ENCODE measurements at regions not wholly inside any gene's neighbourhood (a gene's known extent, or its start where the extent isn't known, plus 50 kb on each side); places are given as distances from the start of the nearest gene placed in this dataset.

GRCh38 chr5:68489556-68489955, 274.0 kb downstream of the PIK3R1 start:
- no peak overlapping the region for H3K9ac ChIP-seq (ENCODE audit: low read depth in 1 of 3, low read length in 3 of 3)
- no peaks in the 10 kb centered on the region for H3K27me3 ChIP-seq (ENCODE audit: control insufficient read depth in 3 of 3, insufficient read depth in 3 of 3, low read length in 3 of 3)
- no peak overlapping the region for H3K4me3 ChIP-seq (ENCODE audit: low read length in 3 of 3)
- no peaks in the 10 kb centered on the region for H3K36me3 ChIP-seq (ENCODE audit: control insufficient read depth in 3 of 3, insufficient read depth in 3 of 3, low read length in 3 of 3)
- H3K27ac ChIP-seq (ENCODE audit: low read depth, low read length): no peak overlapping the region
- no peaks in the 10 kb centered on the region for H3K4me1 ChIP-seq (ENCODE audit: control insufficient read depth in 3 of 3, insufficient read depth in 3 of 3, low read length in 3 of 3)
- H3K9me3 ChIP-seq (ENCODE audit: control insufficient read depth in 3 of 3, low read length in 3 of 3): peaks cover 0 to 10% (median 0%) of the 10 kb centered on the region in 3 donors

- Histone ChIP-seq H3K4me1 (ENCODE audit: control insufficient read depth in 3 of 3, insufficient read depth in 3 of 3, low read length in 3 of 3) (no peaks in the 10 kb centered on the region), H3K9ac (ENCODE audit: low read depth in 1 of 3, low read length in 3 of 3) (no peak overlapping the region), H3K4me3 (ENCODE audit: low read length in 3 of 3) (no peak overlapping the region), H3K9me3 (ENCODE audit: control insufficient read depth in 3 of 3, low read length in 3 of 3) (peaks cover 0 to 10% (median 0%) of the 10 kb centered on the region in 3 donors), H3K27ac (ENCODE audit: low read depth, low read length) (no peak overlapping the region), H3K27me3 (ENCODE audit: control insufficient read depth in 3 of 3, insufficient read depth in 3 of 3, low read length in 3 of 3) (no peaks in the 10 kb centered on the region), H3K36me3 (ENCODE audit: control insufficient read depth in 3 of 3, insufficient read depth in 3 of 3, low read length in 3 of 3) (no peaks in the 10 kb centered on the region)
Measured at GRCh38 chr5:68490406-68490805, 274.9 kb downstream of the PIK3R1 start.

GRCh38 chr5:68494771-68495170, 279.2 kb downstream of the PIK3R1 start:
- Histone ChIP-seq H3K27me3 (ENCODE audit: control insufficient read depth in 3 of 3, insufficient read depth in 3 of 3, low read length in 3 of 3) (no peaks in the 10 kb centered on the region), H3K36me3 (ENCODE audit: control insufficient read depth in 3 of 3, insufficient read depth in 3 of 3, low read length in 3 of 3) (no peaks in the 10 kb centered on the region), H3K9me3 (ENCODE audit: control insufficient read depth in 3 of 3, low read length in 3 of 3) (peaks cover 0 to 3% (median 0%) of the 10 kb centered on the region in 3 donors), H3K9ac (ENCODE audit: low read depth in 1 of 3, low read length in 3 of 3) (no peak overlapping the region), H3K4me1 (ENCODE audit: control insufficient read depth in 3 of 3, insufficient read depth in 3 of 3, low read length in 3 of 3) (no peaks in the 10 kb centered on the region), H3K4me3 (ENCODE audit: low read length in 3 of 3) (no peak overlapping the region), H3K27ac (ENCODE audit: low read depth, low read length) (no peak overlapping the region)

GRCh38 chr5:68499987-68500386, 284.4 kb downstream of the PIK3R1 start:
- Histone ChIP-seq H3K4me1 (ENCODE audit: control insufficient read depth in 3 of 3, insufficient read depth in 3 of 3, low read length in 3 of 3) (no peaks in the 10 kb centered on the region), H3K9me3 (ENCODE audit: control insufficient read depth in 3 of 3, low read length in 3 of 3) (peaks cover 0 to 3% (median 0%) of the 10 kb centered on the region in 3 donors), H3K9ac (ENCODE audit: low read depth in 1 of 3, low read length in 3 of 3) (no peak overlapping the region), H3K36me3 (ENCODE audit: control insufficient read depth in 3 of 3, insufficient read depth in 3 of 3, low read length in 3 of 3) (no peaks in the 10 kb centered on the region), H3K27me3 (ENCODE audit: control insufficient read depth in 3 of 3, insufficient read depth in 3 of 3, low read length in 3 of 3) (no peaks in the 10 kb centered on the region), H3K27ac (ENCODE audit: low read depth, low read length) (no peak overlapping the region), H3K4me3 (ENCODE audit: low read length in 3 of 3) (no peak overlapping the region)

GRCh38 chr5:68500813-68501212, 285.3 kb downstream of the PIK3R1 start:
- H3K27ac ChIP-seq (ENCODE audit: low read depth, low read length): no peak overlapping the region
- no peak overlapping the region for H3K9ac ChIP-seq (ENCODE audit: low read depth in 1 of 3, low read length in 3 of 3)

GRCh38 chr5:68502531-68502930, 287.0 kb downstream of the PIK3R1 start:
- H3K36me3 ChIP-seq (ENCODE audit: control insufficient read depth in 3 of 3, insufficient read depth in 3 of 3, low read length in 3 of 3): no peaks in the 10 kb centered on the region
- no peak overlapping the region for H3K9ac ChIP-seq (ENCODE audit: low read depth in 1 of 3, low read length in 3 of 3)
- H3K9me3 ChIP-seq (ENCODE audit: control insufficient read depth in 3 of 3, low read length in 3 of 3): peaks cover 0 to 3% (median 0%) of the 10 kb centered on the region in 3 donors
- no peak overlapping the region for H3K27ac ChIP-seq (ENCODE audit: low read depth, low read length)
- H3K4me3 ChIP-seq (ENCODE audit: low read length in 3 of 3): no peak overlapping the region
- no peaks in the 10 kb centered on the region for H3K4me1 ChIP-seq (ENCODE audit: control insufficient read depth in 3 of 3, insufficient read depth in 3 of 3, low read length in 3 of 3)
- no peaks in the 10 kb centered on the region for H3K27me3 ChIP-seq (ENCODE audit: control insufficient read depth in 3 of 3, insufficient read depth in 3 of 3, low read length in 3 of 3)

More at GRCh38 chr5:68500813-68501212, 285.3 kb downstream of the PIK3R1 start:
- Histone ChIP-seq H3K27me3 (ENCODE audit: control insufficient read depth in 3 of 3, insufficient read depth in 3 of 3, low read length in 3 of 3) (no peaks in the 10 kb centered on the region), H3K4me1 (ENCODE audit: control insufficient read depth in 3 of 3, insufficient read depth in 3 of 3, low read length in 3 of 3) (no peaks in the 10 kb centered on the region), H3K36me3 (ENCODE audit: control insufficient read depth in 3 of 3, insufficient read depth in 3 of 3, low read length in 3 of 3) (no peaks in the 10 kb centered on the region), H3K9me3 (ENCODE audit: control insufficient read depth in 3 of 3, low read length in 3 of 3) (peaks cover 0 to 3% (median 0%) of the 10 kb centered on the region in 3 donors), H3K4me3 (ENCODE audit: low read length in 3 of 3) (no peak overlapping the region)

GRCh38 chr5:68504306-68504705, 288.8 kb downstream of the PIK3R1 start:
- H3K36me3 ChIP-seq (ENCODE audit: control insufficient read depth in 3 of 3, insufficient read depth in 3 of 3, low read length in 3 of 3): no peaks in the 10 kb centered on the region
- H3K27me3 ChIP-seq (ENCODE audit: control insufficient read depth in 3 of 3, insufficient read depth in 3 of 3, low read length in 3 of 3): no peaks in the 10 kb centered on the region
- no peak overlapping the region for H3K9ac ChIP-seq (ENCODE audit: low read depth in 1 of 3, low read length in 3 of 3)
- no peaks in the 10 kb centered on the region for H3K9me3 ChIP-seq (ENCODE audit: control insufficient read depth in 3 of 3, low read length in 3 of 3)
- H3K4me1 ChIP-seq (ENCODE audit: control insufficient read depth in 3 of 3, insufficient read depth in 3 of 3, low read length in 3 of 3): no peaks in the 10 kb centered on the region
- H3K27ac ChIP-seq (ENCODE audit: low read depth, low read length): no peak overlapping the region
- no peak overlapping the region for H3K4me3 ChIP-seq (ENCODE audit: low read length in 3 of 3)

- Histone ChIP-seq H3K9me3 (ENCODE audit: control insufficient read depth in 3 of 3, low read length in 3 of 3) (no peaks in the 10 kb centered on the region), H3K4me1 (ENCODE audit: control insufficient read depth in 3 of 3, insufficient read depth in 3 of 3, low read length in 3 of 3) (no peaks in the 10 kb centered on the region), H3K36me3 (ENCODE audit: control insufficient read depth in 3 of 3, insufficient read depth in 3 of 3, low read length in 3 of 3) (no peaks in the 10 kb centered on the region), H3K4me3 (ENCODE audit: low read length in 3 of 3) (no peak overlapping the region), H3K9ac (ENCODE audit: low read depth in 1 of 3, low read length in 3 of 3) (no peak overlapping the region), H3K27ac (ENCODE audit: low read depth, low read length) (no peak overlapping the region), H3K27me3 (ENCODE audit: control insufficient read depth in 3 of 3, insufficient read depth in 3 of 3, low read length in 3 of 3) (no peaks in the 10 kb centered on the region)
Measured at GRCh38 chr5:68505917-68506860, 290.6 kb downstream of the PIK3R1 start.

GRCh38 chr5:68515514-68515913, 300.0 kb downstream of the PIK3R1 start:
- Histone ChIP-seq H3K9ac (ENCODE audit: low read depth in 1 of 3, low read length in 3 of 3) (no peak overlapping the region), H3K4me3 (ENCODE audit: low read length in 3 of 3) (no peak overlapping the region), H3K27me3 (ENCODE audit: control insufficient read depth in 3 of 3, insufficient read depth in 3 of 3, low read length in 3 of 3) (no peaks in the 10 kb centered on the region), H3K27ac (ENCODE audit: low read depth, low read length) (no peak overlapping the region), H3K9me3 (ENCODE audit: control insufficient read depth in 3 of 3, low read length in 3 of 3) (no peaks in the 10 kb centered on the region), H3K36me3 (ENCODE audit: control insufficient read depth in 3 of 3, insufficient read depth in 3 of 3, low read length in 3 of 3) (no peaks in the 10 kb centered on the region), H3K4me1 (ENCODE audit: control insufficient read depth in 3 of 3, insufficient read depth in 3 of 3, low read length in 3 of 3) (no peaks in the 10 kb centered on the region)

GRCh38 chr5:68518286-68518685, 302.7 kb downstream of the PIK3R1 start:
- Histone ChIP-seq H3K36me3 (ENCODE audit: control insufficient read depth in 3 of 3, insufficient read depth in 3 of 3, low read length in 3 of 3) (no peaks in the 10 kb centered on the region), H3K9me3 (ENCODE audit: control insufficient read depth in 3 of 3, low read length in 3 of 3) (no peaks in the 10 kb centered on the region), H3K4me3 (ENCODE audit: low read length in 3 of 3) (no peak overlapping the region), H3K4me1 (ENCODE audit: control insufficient read depth in 3 of 3, insufficient read depth in 3 of 3, low read length in 3 of 3) (no peaks in the 10 kb centered on the region), H3K27ac (ENCODE audit: low read depth, low read length) (no peak overlapping the region), H3K9ac (ENCODE audit: low read depth in 1 of 3, low read length in 3 of 3) (no peak overlapping the region), H3K27me3 (ENCODE audit: control insufficient read depth in 3 of 3, insufficient read depth in 3 of 3, low read length in 3 of 3) (no peaks in the 10 kb centered on the region)

Data from skeletal muscle tissue (tissue), 3 donors.